K562 (cell line): ENCODE measurements at regions not wholly inside any gene's neighbourhood (a gene's known extent, or its start where the extent isn't known, plus 50 kb on each side); places are given as distances from the start of the nearest gene placed in this dataset.

Experiments
- ARID1B ChIP-seq: fragments of 450-650 bp; IDR thresholded peaks from 2 replicates; pipeline ENCODE4 v1.6.1; 2016; ENCODE audit warnings: antibody characterized with exemption, mild to moderate bottlenecking, inconsistent platforms
- CBX3 ChIP-seq, 2 experiments: IDR thresholded peaks; 1 replicate in 1 of 2; 2 replicates in 1 of 2; pipeline ENCODE4 v1.6.1; 2012; ENCODE audit warnings: inconsistent platforms in 2 of 2, low read length in 2 of 2, borderline replicate concordance in 1 of 2, control low read depth in 1 of 2
- FOXP4 ChIP-seq: sonication (generic); formaldehyde crosslinking; IDR thresholded peaks from 2 replicates; pipeline ENCODE4 v1.8.0; 2022; ENCODE audit warnings: mild to moderate bottlenecking, missing genetic modification reagents, borderline replicate concordance
- MECOM ChIP-seq: fragments of 250-450 bp; sonication (Bioruptor Pico); IDR thresholded peaks from 2 replicates; pipeline ENCODE4 v1.8.0; 2022; ENCODE audit warnings: inconsistent platforms
- MEIS2 ChIP-seq: fragments of 450-650 bp; IDR thresholded peaks from 2 replicates; pipeline ENCODE4 v1.6.1; 2014; ENCODE audit warnings: mild to moderate bottlenecking; ENCODE audit not compliant: partially characterized antibody
- PRDM10 ChIP-seq: fragments of 450-650 bp; IDR thresholded peaks from 2 replicates; pipeline ENCODE4 v1.6.1; 2018; ENCODE audit not compliant: partially characterized antibody
- RAD21 ChIP-seq, 2 experiments: fragments of 250-450 bp in 1 of 2; fragments of 450-650 bp in 1 of 2; sonication (Bioruptor Pico) in 1 of 2; formaldehyde crosslinking in 1 of 2; IDR thresholded peaks in 1 of 2; conservative IDR thresholded peaks in 1 of 2; 2 replicates each; pipeline versions ENCODE4 v1.4.0 to v1.8.0; 2020 to 2022; ENCODE audit warnings: mild to moderate bottlenecking in 2 of 2, moderate library complexity in 1 of 2
- ZBTB9 ChIP-seq: fragments of 450-650 bp; formaldehyde crosslinking; IDR thresholded peaks from 2 replicates; pipeline ENCODE4 v1.4.0; 2020; ENCODE audit warnings: mild to moderate bottlenecking, moderate library complexity
- ZNF395 ChIP-seq: fragments of 200-800 bp; sonication (Bioruptor generic); IDR thresholded peaks from 2 replicates; pipeline ENCODE4 v1.6.1; 2017; ENCODE audit warnings: missing genetic modification characterization, missing compliant biosample characterization
- ZNF511 ChIP-seq: sonication (generic); formaldehyde crosslinking; IDR thresholded peaks from 2 replicates; pipeline ENCODE4 v1.8.0; 2022; ENCODE audit warnings: mild to moderate bottlenecking, missing genetic modification reagents
- ZNF584 ChIP-seq: fragments of 200-800 bp; sonication (Bioruptor generic); IDR thresholded peaks from 2 replicates; pipeline ENCODE4 v1.6.1; 2016; ENCODE audit warnings: low read depth, mild to moderate bottlenecking, missing genetic modification characterization, missing compliant biosample characterization
- ZNF639 ChIP-seq, 2 experiments: fragments of 200-800 bp in 1 of 2; sonication (Bioruptor generic) in 1 of 2; sonication (generic) in 1 of 2; formaldehyde crosslinking in 1 of 2; IDR thresholded peaks in 1 of 2; conservative IDR thresholded peaks in 1 of 2; 2 replicates each; pipeline versions ENCODE4 v1.5.0 to v1.6.1; 2016 to 2020; ENCODE audit warnings: missing compliant biosample characterization in 1 of 2, missing genetic modification characterization in 1 of 2, missing genetic modification reagents in 1 of 2
- ZNF668 ChIP-seq: fragments of 250-450 bp; sonication (Bioruptor Pico); IDR thresholded peaks from 2 replicates; pipeline ENCODE4 v1.8.0; 2022; ENCODE audit warnings: mild to moderate bottlenecking, inconsistent platforms

- TF ChIP-seq ARID1B (peak; percentile 34; the same call in 1 of the 2 replicates), ZNF584 (peak; percentile 96), RAD21 (CRISPR knock-in tag; conservative IDR thresholded peaks at IDR 0.05 in 1 of 2, IDR thresholded peaks at IDR 0.05 in 1 of 2) (no peak; a peak in 1 of 4 replicates), ZBTB9 (peak; percentile 99), ZNF511 (CRISPR knock-in tag) (no peak), FOXP4 (CRISPR knock-in tag) (no peak), MEIS2 (peak; percentile 43), ZNF668 (CRISPR knock-in tag) (peak; percentile 93), ZNF395 (peak; percentile 98), PRDM10 (no peak), MECOM (CRISPR knock-in tag) (peak; percentile 87), ZNF639 (CRISPR knock-in tag; conservative IDR thresholded peaks at IDR 0.05 in 1 of 2, IDR thresholded peaks at IDR 0.05 in 1 of 2) (peak in 1 of 2 experiments; percentile 97; a peak in 2 of 4 replicates), CBX3 (IDR thresholded peaks at IDR 0.05; ENCODE audit: borderline replicate concordance in 1 of 2, low read length in 2 of 2) (no peak)
Measured at GRCh38 chr16:17590711-17591654, 120.2 kb upstream of the XYLT1 start (continued).
